ENCODE measurements at regions not wholly inside any gene's neighbourhood (a gene's known extent, or its start where the extent isn't known, plus 50 kb on each side); places are given as distances from the start of the nearest gene placed in this dataset.

DNA sequence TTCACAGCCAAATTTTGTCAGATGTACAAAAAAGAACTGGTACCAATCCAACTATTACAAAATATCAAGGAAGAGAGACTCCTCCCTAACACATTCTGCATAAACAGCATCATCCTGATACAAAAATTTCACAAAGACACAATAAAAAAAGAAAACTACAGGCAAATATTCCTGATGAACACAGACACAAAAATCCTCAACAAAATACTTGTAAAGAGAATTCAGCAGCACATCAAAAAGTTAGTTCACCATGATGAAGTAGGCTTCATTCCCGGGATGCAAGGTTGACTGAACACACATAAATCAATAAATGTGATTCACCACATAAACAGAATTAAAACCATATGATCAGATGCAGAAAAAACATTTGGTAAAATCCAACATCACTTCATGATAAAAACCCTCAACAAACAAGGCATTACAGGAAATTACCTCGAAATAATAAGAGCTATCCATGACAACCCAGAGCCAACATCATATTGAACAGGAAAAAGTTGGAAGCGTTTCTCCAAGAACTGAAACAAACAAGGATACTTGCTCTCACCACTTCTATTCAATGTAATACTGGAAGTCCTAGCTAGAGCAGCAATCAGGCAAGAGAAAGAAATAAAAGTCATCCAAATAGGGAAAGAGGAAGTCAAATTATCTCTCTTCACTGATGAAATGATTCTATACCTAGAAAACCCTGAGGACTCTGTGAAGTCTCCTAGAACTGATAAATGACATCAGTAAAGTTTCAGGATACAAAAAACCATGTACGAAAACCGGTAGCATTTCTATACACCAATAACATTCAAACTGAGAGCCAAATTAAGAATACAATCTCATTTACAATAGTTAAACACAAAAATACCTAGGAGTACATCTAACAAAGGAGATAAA, 223.1 kb downstream of the REEP3 start (continued):
- TF ChIP-seq, protein P1, sequence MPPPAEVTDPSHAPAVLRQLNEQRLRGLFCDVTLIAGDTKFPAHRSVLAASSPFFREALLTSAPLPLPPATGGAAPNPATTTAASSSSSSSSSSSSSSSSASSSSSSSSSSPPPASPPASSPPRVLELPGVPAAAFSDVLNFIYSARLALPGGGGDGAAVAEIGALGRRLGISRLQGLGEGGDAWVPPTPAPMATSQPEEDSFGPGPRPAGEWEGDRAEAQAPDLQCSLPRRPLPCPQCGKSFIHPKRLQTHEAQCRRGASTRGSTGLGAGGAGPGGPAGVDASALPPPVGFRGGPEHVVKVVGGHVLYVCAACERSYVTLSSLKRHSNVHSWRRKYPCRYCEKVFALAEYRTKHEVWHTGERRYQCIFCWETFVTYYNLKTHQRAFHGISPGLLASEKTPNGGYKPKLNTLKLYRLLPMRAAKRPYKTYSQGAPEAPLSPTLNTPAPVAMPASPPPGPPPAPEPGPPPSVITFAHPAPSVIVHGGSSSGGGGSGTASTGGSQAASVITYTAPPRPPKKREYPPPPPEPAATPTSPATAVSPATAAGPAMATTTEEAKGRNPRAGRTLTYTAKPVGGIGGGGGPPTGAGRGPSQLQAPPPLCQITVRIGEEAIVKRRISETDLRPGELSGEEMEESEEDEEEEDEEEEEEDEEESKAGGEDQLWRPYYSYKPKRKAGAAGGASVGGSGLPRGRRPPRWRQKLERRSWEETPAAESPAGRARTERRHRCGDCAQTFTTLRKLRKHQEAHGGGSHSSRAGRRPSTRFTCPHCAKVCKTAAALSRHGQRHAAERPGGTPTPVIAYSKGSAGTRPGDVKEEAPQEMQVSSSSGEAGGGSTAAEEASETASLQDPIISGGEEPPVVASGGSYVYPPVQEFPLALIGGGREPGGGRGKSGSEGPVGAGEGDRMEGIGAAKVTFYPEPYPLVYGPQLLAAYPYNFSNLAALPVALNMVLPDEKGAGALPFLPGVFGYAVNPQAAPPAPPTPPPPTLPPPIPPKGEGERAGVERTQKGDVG (CRISPR knock-in tag; IDR thresholded peaks at IDR 0.05; ENCODE audit: borderline replicate concordance) = no peak
- TF ChIP-seq, protein P2, sequence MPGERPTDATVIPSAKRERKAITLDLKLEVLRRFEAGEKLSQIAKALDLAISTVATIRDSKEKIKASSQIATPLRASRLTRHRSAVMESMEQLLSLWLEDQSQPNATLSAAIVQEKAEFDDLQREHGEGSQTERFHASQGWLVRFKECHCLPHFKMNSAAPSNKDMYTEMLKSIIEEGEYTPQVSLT (CRISPR knock-in tag; IDR thresholded peaks at IDR 0.05; ENCODE audit: borderline replicate concordance, low read depth) = no peak
- TF ChIP-seq ELF1 (CRISPR knock-in tag; IDR thresholded peaks at IDR 0.05) (no peak), PRDM10 (CRISPR knock-in tag; IDR thresholded peaks at IDR 0.05; ENCODE audit: low read depth) (no peak), ISX (CRISPR knock-in tag; conservative IDR thresholded peaks at IDR 0.05) (no peak), SMAD1 (CRISPR knock-in tag; IDR thresholded peaks at IDR 0.05; ENCODE audit: borderline replicate concordance, low read depth) (no peak), SRSF9 (IDR thresholded peaks at IDR 0.05; ENCODE audit: borderline replicate concordance, insufficient read depth, low read depth, low read length, poor library complexity, severe bottlenecking) (no peak), ZNF660 (CRISPR knock-in tag; IDR thresholded peaks at IDR 0.05; ENCODE audit: borderline replicate concordance, low read depth) (no peak), MTF2 (CRISPR knock-in tag; IDR thresholded peaks at IDR 0.05; ENCODE audit: borderline replicate concordance) (no peak)
- TF ChIP-seq, protein P3, sequence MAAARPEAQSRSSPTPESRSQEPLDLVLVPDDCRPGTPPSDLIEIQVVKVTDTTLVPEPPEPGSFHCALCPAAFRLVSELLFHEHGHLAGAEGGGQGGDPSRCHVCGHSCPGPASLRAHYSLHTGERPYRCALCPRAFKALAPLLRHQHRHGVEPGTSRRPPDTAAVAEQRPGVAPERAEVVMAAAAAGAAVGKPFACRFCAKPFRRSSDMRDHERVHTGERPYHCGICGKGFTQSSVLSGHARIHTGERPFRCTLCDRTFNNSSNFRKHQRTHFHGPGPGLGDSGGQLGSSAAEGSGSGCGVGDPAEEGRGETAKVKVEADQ (CRISPR knock-in tag; IDR thresholded peaks at IDR 0.05; ENCODE audit: borderline replicate concordance) = no peak

Data from HepG2 (cell line).